ENCODE measurements at regions not wholly inside any gene's neighbourhood (a gene's known extent, or its start where the extent isn't known, plus 50 kb on each side); places are given as distances from the start of the nearest gene placed in this dataset.

DNA sequence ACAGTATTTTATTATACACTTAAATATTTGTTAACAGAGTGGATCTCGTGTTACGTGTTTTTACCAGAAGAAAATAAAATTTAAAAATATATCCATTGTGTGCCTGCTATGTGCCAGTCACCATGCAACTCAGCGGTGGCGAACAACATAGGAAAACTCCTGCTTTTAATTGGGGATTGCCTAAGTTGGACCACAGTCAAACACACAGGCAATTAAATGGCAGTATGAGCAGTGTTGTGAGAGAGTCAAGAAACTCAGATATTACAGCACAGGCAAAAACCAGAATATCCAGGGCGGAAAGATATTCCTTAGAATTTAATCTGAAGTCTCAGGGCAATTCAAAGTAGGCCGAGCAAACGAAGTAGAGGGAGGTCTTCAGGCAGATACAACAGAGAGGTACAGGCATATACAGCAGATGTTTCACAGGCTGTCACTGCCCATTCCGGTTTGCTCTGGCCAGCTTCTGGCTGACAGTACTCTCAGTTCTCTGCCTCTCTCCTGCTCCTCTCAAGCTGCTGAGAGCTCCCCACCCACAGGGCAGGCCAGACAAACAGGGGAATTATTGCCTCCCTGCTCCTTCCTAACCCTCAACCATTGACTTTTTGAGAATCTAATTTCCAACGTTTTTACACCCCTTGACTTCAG is 540.2 kb upstream of the TMEM132C start:
- Histone ChIP-seq H4K91ac (replicated peaks; ENCODE audit: insufficient read length, low read length) (no peak overlapping the region), H3K9me3 (ENCODE audit: insufficient read depth in 2 of 2, low read depth in 1 of 2, low read length in 1 of 2) (no peaks in the 10 kb centered on the region), H3K14ac (ENCODE audit: insufficient read length) (no peak overlapping the region), H3K27me3 (replicated peaks in 1 of 4; ENCODE audit: control insufficient read depth in 3 of 4, extremely low read depth in 1 of 4, insufficient read depth in 3 of 4, low read length in 3 of 4) (no peaks in the 10 kb centered on the region), H3K79me1 (ENCODE audit: low read depth, low read length) (peaks cover 2% of the 10 kb centered on the region; the same call in 1 of the 2 replicates), H3K23ac (ENCODE audit: insufficient read length) (no peak overlapping the region), H4K5ac (ENCODE audit: insufficient read length, low read depth, low read length) (no peak overlapping the region), H3K56ac (replicated peaks; ENCODE audit: insufficient read length, low read depth, low read length) (no peak overlapping the region), H4K20me1 (replicated peaks in 1 of 2; ENCODE audit: control insufficient read depth in 1 of 2, insufficient read depth in 2 of 2, low read length in 2 of 2) (no peaks in the 10 kb centered on the region), H3K27ac (ENCODE audit: low read depth, low read length) (no peak overlapping the region), H2AFZ (ENCODE audit: low read length) (no peak overlapping the region), H3K9ac (replicated peaks in 1 of 4; ENCODE audit: extremely low read depth in 1 of 4, low read depth in 3 of 4, low read length in 3 of 4) (no peak overlapping the region; a peak in 1 of 7 replicates), H2BK120ac (replicated peaks; ENCODE audit: low read depth, low read length) (no peak overlapping the region), H3K18ac (ENCODE audit: extremely low read depth, low read length) (no peak overlapping the region), H3K4me3 (ENCODE audit: extremely low read depth in 1 of 4, insufficient read depth in 2 of 4, low read depth in 3 of 4, low read length in 4 of 4) (no peak overlapping the region), H2BK5ac (ENCODE audit: low read depth, low read length) (no peak overlapping the region), H3K4me1 (replicated peaks in 1 of 4; ENCODE audit: control insufficient read depth in 3 of 4, insufficient read depth in 4 of 4, low read length in 3 of 4) (peaks cover 0 to 4% (median 0%) of the 10 kb centered on the region in 4 experiments; a peak in 1 of 7 replicates), H2BK12ac (ENCODE audit: low read depth, low read length) (no peak overlapping the region), H2BK20ac (ENCODE audit: low read length) (no peak overlapping the region), H3K36me3 (ENCODE audit: control insufficient read depth in 2 of 4, insufficient read depth in 4 of 4, low read length in 3 of 4) (no peaks in the 10 kb centered on the region), H3K4me2 (ENCODE audit: insufficient read depth in 1 of 2, low read depth in 2 of 2, low read length in 2 of 2) (no peak overlapping the region), H2BK15ac (ENCODE audit: low read length) (no peak overlapping the region), H3K79me2 (ENCODE audit: control insufficient read depth in 1 of 2, insufficient read depth in 2 of 2, low read length in 2 of 2) (no peaks in the 10 kb centered on the region), H4K8ac (ENCODE audit: extremely low read depth, insufficient read depth, low read length) (no peak overlapping the region), H3K23me2 (ENCODE audit: low read depth, low read length) (no peaks in the 10 kb centered on the region; the same call in 1 of the 2 replicates), H2AK5ac (ENCODE audit: low read depth, low read length) (no peak overlapping the region), H3K4ac (replicated peaks; ENCODE audit: insufficient read length, low read depth, low read length) (no peak overlapping the region)
- DNase-seq (ENCODE audit: low read depth in 1 of 2, low spot score in 2 of 2) (no peak), FAIRE-seq (no peak)
- ChIA-PET POLR2A (ENCODE audit: partially characterized antibody) (no interaction called here), CTCF (ENCODE audit: partially characterized antibody) (interaction anchor here (1.2 kb wide), 1 partner anchor 16 kb away, joined by 3 read pairs; no protein-coding TSS in a partner anchor)
- 94% methylated on average over 9 of the region's 9 CpGs; no CpG with 5 or more reads in 1 of the 2 experiments for WGBS, 2 experiments (ENCODE audit: extremely low coverage in 1 of 2, insufficient coverage in 1 of 2, insufficient read length in 1 of 2, insufficient replicate concordance in 2 of 2, low coverage in 1 of 2, low lambda C conversion rate in 2 of 2, missing lambda C conversion rate in 1 of 2)
- TF ChIP-seq RBBP5 (IDR thresholded peaks at IDR 0.05; ENCODE audit: borderline replicate concordance, low read depth, low read length) (no peak), TAF7 (optimal IDR thresholded peaks at IDR 0.05; ENCODE audit: borderline replicate concordance, low read depth, low read length) (no peak), CREB1 (IDR thresholded peaks at IDR 0.05) (no peak), CBX8 (IDR thresholded peaks at IDR 0.05; ENCODE audit: borderline replicate concordance, low read depth, low read length) (no peak), GABPA (IDR thresholded peaks at IDR 0.05; ENCODE audit: borderline replicate concordance, insufficient read depth, low read length) (no peak), RNF2 (IDR thresholded peaks at IDR 0.05; ENCODE audit: borderline replicate concordance, low read depth, low read length, missing control alignments, poor library complexity, severe bottlenecking) (no peak), USF2 (IDR thresholded peaks at IDR 0.05; ENCODE audit: low read length) (no peak), ZNF274 (IDR thresholded peaks at IDR 0.05; ENCODE audit: borderline replicate concordance, extremely low read depth, low read length) (no peak), SAP30 (IDR thresholded peaks at IDR 0.05; ENCODE audit: insufficient read depth, insufficient replicate concordance, low read length) (no peak), FOSL1 (IDR thresholded peaks at IDR 0.05; ENCODE audit: insufficient read depth, low read depth, low read length) (no peak), BACH1 (IDR thresholded peaks at IDR 0.05; ENCODE audit: low read length) (no peak)
